ENCODE measurements at regions not wholly inside any gene's neighbourhood (a gene's known extent, or its start where the extent isn't known, plus 50 kb on each side); places are given as distances from the start of the nearest gene placed in this dataset.

GRCh38 chr7:1286946-1287645 lies 54.4 kb downstream of the UNCX start:
- in situ Hi-C loops (cut with HindIII; ENCODE audit: low sequenced_read_pairs) = no loop called here

GRCh38 chr7:1287752-1288201 lies 55.1 kb downstream of the UNCX start:
- in situ Hi-C loops (cut with HindIII; ENCODE audit: low sequenced_read_pairs) = no loop called here
- DNase-seq (ENCODE audit: low spot score) = peak; percentile 27

More at GRCh38 chr7:1286946-1287645, 54.4 kb downstream of the UNCX start:
- DNase-seq (ENCODE audit: low spot score) = no peak

GRCh38 chr7:1288390-1288995 lies 55.8 kb downstream of the UNCX start:
- in situ Hi-C loops (cut with HindIII; ENCODE audit: low sequenced_read_pairs) = no loop called here

GRCh38 chr7:1288996-1289551 lies 56.4 kb downstream of the UNCX start:
- in situ Hi-C loops (cut with HindIII; ENCODE audit: low sequenced_read_pairs) = no loop called here
- peak; percentile 39 for DNase-seq (ENCODE audit: low spot score)

More at GRCh38 chr7:1288390-1288995, 55.8 kb downstream of the UNCX start:
- peak; percentile 16 for DNase-seq (ENCODE audit: low spot score)

GRCh38 chr7:1289666-1290025 lies 57.0 kb downstream of the UNCX start:
- DNase-seq (ENCODE audit: low spot score) = peak; percentile 60
- in situ Hi-C loops (cut with HindIII; ENCODE audit: low sequenced_read_pairs) = no loop called here

GRCh38 chr7:1290026-1290678 lies 57.5 kb downstream of the UNCX start:
- in situ Hi-C loops (cut with HindIII; ENCODE audit: low sequenced_read_pairs) = no loop called here
- DNase-seq (ENCODE audit: low spot score) = peak; percentile 86

- peak; percentile 68 for DNase-seq (ENCODE audit: low spot score)
- in situ Hi-C loops (cut with HindIII; ENCODE audit: low sequenced_read_pairs) = no loop called here
Measured at GRCh38 chr7:1290679-1291356, 58.1 kb downstream of the UNCX start.

GRCh38 chr7:1291357-1291689 lies 58.7 kb downstream of the UNCX start:
- in situ Hi-C loops (cut with HindIII; ENCODE audit: low sequenced_read_pairs) = no loop called here
- no peak for DNase-seq (ENCODE audit: low spot score)

GRCh38 chr7:1291845-1292765 lies 59.4 kb downstream of the UNCX start:
- in situ Hi-C loops (cut with HindIII; ENCODE audit: low sequenced_read_pairs) = no loop called here
- DNase-seq (ENCODE audit: low spot score) = no peak

GRCh38 chr7:1292972-1293830 lies 60.5 kb downstream of the UNCX start:
- in situ Hi-C loops (cut with HindIII; ENCODE audit: low sequenced_read_pairs) = no loop called here
- no peak for DNase-seq (ENCODE audit: low spot score)

- in situ Hi-C loops (cut with HindIII; ENCODE audit: low sequenced_read_pairs) = no loop called here
Measured at GRCh38 chr7:1293950-1294411, 61.3 kb downstream of the UNCX start.

GRCh38 chr7:1295776-1296355 lies 63.2 kb downstream of the UNCX start:
- in situ Hi-C loops (cut with HindIII; ENCODE audit: low sequenced_read_pairs) = no loop called here
- DNase-seq (ENCODE audit: low spot score) = no peak

More at GRCh38 chr7:1293950-1294411, 61.3 kb downstream of the UNCX start:
- no peak for DNase-seq (ENCODE audit: low spot score)

- in situ Hi-C loops (cut with HindIII; ENCODE audit: low sequenced_read_pairs) = no loop called here
- no peak for DNase-seq (ENCODE audit: low spot score)
Measured at GRCh38 chr7:1296356-1296981, 63.8 kb downstream of the UNCX start.

GRCh38 chr7:1297017-1297960 lies 64.6 kb downstream of the UNCX start:
- in situ Hi-C loops (cut with HindIII; ENCODE audit: low sequenced_read_pairs) = no loop called here

GRCh38 chr7:1298051-1298930 lies 65.6 kb downstream of the UNCX start:
- in situ Hi-C loops (cut with HindIII; ENCODE audit: low sequenced_read_pairs) = no loop called here
- no peak for DNase-seq (ENCODE audit: low spot score)

More at GRCh38 chr7:1297017-1297960, 64.6 kb downstream of the UNCX start:
- no peak for DNase-seq (ENCODE audit: low spot score)
